ENCODE measurements at regions not wholly inside any gene's neighbourhood (a gene's known extent, or its start where the extent isn't known, plus 50 kb on each side); places are given as distances from the start of the nearest gene placed in this dataset.

DNA sequence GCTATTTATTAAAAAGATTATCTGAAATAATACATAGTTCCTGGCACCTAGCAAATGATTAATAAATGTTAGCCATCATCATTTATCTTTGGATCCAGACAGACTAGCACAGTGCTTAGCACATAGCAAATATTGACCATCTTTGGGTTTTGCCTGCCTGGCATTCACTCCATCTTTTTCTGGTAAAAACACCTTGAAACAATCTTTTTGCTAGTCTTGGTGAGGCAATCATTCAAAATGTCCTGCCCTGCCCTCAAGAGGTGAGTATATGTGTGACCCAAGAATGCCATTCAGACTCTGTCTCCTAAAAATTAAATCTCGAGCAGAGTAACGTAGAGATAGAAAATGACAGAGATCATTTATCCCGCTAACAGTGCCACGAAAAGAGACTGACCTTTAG is 78.3 kb upstream of the ZNF280D start:
- H3K27ac ChIP-seq (replicated peaks in 1 of 4): peak overlapping the region in 1 of 4 donors; percentile 33
- H3K4me1 ChIP-seq: peaks cover 0 to 7% (median 3%) of the 10 kb centered on the region in 4 donors
- H3K36me3 ChIP-seq: no peaks in the 10 kb centered on the region
- TF ChIP-seq EP300 (IDR thresholded peaks at IDR 0.05) (no peak), POLR2AphosphoS5 (IDR thresholded peaks at IDR 0.05) (no peak), POLR2A (IDR thresholded peaks at IDR 0.05; ENCODE audit: low read depth) (no peak)
- TF ChIP-seq, protein P1, sequence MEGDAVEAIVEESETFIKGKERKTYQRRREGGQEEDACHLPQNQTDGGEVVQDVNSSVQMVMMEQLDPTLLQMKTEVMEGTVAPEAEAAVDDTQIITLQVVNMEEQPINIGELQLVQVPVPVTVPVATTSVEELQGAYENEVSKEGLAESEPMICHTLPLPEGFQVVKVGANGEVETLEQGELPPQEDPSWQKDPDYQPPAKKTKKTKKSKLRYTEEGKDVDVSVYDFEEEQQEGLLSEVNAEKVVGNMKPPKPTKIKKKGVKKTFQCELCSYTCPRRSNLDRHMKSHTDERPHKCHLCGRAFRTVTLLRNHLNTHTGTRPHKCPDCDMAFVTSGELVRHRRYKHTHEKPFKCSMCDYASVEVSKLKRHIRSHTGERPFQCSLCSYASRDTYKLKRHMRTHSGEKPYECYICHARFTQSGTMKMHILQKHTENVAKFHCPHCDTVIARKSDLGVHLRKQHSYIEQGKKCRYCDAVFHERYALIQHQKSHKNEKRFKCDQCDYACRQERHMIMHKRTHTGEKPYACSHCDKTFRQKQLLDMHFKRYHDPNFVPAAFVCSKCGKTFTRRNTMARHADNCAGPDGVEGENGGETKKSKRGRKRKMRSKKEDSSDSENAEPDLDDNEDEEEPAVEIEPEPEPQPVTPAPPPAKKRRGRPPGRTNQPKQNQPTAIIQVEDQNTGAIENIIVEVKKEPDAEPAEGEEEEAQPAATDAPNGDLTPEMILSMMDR (IDR thresholded peaks at IDR 0.05): no peak
- intact Hi-C loops (cut with DNase I): no loop called here
- 85% methylated on average over 4 of the region's 4 CpGs for WGBS
- no peak overlapping the region for H3K4me3 ChIP-seq
- DNase-seq (ENCODE audit: extremely low spot score): no peak
- H3K9me3 ChIP-seq: peaks cover 0 to 16% (median 10%) of the 10 kb centered on the region in 4 donors
- H3K27me3 ChIP-seq: no peaks in the 10 kb centered on the region

DNA sequence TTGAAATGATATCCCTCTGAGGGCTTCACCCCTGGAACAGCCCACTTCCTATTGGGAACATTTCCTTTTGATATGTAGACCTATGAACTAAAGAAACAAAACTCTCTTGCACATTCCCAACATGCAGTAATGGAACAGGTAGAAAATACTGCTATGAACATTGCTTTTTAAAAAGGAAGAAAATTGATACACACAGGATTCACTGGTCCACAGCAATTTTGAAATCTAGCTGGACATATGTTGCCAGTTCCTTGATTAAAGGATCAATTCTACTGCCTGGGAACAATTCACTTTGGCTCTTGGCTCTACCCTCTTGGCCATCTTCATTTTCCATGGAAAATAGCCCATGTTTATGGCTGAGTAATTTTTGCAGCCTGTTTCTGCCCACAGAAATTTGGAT is 74.9 kb upstream of the ZNF280D start:
- no peak for DNase-seq (ENCODE audit: extremely low spot score)
- Histone ChIP-seq H3K27me3 (no peaks in the 10 kb centered on the region), H3K36me3 (no peaks in the 10 kb centered on the region), H3K9me3 (peaks cover 0 to 16% (median 10%) of the 10 kb centered on the region in 4 donors), H3K27ac (replicated peaks in 1 of 4) (no peak overlapping the region), H3K4me3 (no peak overlapping the region), H3K4me1 (peaks cover 6 to 14% (median 9%) of the 10 kb centered on the region in 4 donors)
- TF ChIP-seq POLR2A (IDR thresholded peaks at IDR 0.05; ENCODE audit: low read depth) (no peak), POLR2AphosphoS5 (IDR thresholded peaks at IDR 0.05) (no peak), EP300 (IDR thresholded peaks at IDR 0.05) (no peak)
- TF ChIP-seq, protein P1 (IDR thresholded peaks at IDR 0.05): no peak
- intact Hi-C loops (cut with DNase I): loop anchor here (10.0 kb wide), 1 partner anchor 313 kb away; no protein-coding TSS in a partner anchor

DNA sequence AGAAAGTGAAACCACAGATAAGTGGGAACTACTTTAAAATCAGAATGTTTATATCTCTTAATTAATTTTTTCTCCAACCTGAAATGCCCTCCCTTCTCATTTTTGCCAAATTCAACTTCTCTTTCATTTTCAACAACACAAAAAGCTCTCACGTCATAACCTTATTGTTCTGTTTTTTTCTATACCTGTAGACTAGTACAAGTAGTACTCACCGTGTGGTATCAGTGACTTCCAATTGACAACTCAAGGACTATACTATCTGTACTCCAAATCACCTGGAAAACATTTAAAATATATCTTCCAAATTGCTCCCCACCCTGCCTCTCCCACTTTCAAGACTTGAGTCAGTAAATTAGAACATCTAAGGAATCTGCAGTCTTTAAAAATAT is 72.8 kb upstream of the ZNF280D start:
- intact Hi-C loops (cut with DNase I): loop anchor here (10.0 kb wide), 1 partner anchor 311 kb away; no protein-coding TSS in a partner anchor
- H3K4me3 ChIP-seq: peak overlapping the region; percentile 5 to 26 (median 21)

DNA sequence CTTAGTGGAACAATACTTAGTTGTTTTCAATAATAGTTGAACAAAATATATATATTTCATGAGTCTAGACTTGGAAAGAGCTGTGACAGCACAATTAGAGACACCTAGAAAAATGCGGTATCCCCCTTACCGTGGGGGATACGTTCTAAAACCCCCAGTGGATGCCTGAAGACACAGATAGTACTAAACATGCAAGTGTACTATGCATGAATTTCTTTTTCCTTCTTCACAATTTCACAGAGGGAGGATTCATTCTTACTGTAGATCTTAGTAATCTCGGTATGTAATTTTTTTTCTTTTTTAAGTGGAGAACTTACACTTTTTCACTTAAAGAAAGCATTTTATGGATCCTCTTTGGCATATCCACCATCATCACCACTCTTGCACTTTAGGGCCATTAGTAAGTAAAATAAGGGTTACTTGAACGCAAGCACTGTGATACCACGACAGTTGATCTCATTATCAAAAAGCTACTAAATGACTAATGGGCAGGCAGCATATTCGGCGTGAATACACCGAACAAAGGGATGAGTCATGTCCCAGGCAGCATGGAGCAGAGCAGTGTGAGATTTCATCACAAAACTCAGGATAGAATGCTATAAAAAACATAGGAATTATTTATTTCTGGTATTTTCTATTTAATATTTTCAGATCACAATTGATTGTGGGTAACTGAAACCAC is 72.3 kb upstream of the ZNF280D start:
- 60% methylated on average over 9 of the region's 9 CpGs for WGBS
- peak overlapping the region; percentile 5 to 26 (median 21) for H3K4me3 ChIP-seq
- peak overlapping the region in 1 of 4 donors; percentile 13 for H3K27ac ChIP-seq (replicated peaks in 1 of 4)
- no peaks in the 10 kb centered on the region for H3K27me3 ChIP-seq
- DNase-seq (ENCODE audit: extremely low spot score): no peak
- no peaks in the 10 kb centered on the region for H3K36me3 ChIP-seq
- peaks cover 0 to 16% (median 10%) of the 10 kb centered on the region in 4 donors for H3K9me3 ChIP-seq
- TF ChIP-seq, protein P1 (IDR thresholded peaks at IDR 0.05): no peak
- peak; percentile 24 to 32 for TF ChIP-seq POLR2AphosphoS5 (IDR thresholded peaks at IDR 0.05)
- no peak for TF ChIP-seq POLR2A (IDR thresholded peaks at IDR 0.05; ENCODE audit: low read depth)
- H3K4me1 ChIP-seq: peaks cover 0 to 12% (median 6%) of the 10 kb centered on the region in 4 donors
- intact Hi-C loops (cut with DNase I): loop anchor here (10.0 kb wide), 1 partner anchor 311 kb away; no protein-coding TSS in a partner anchor

More for the DNA sequence above, 72.8 kb upstream of the ZNF280D start:
- no peak for DNase-seq (ENCODE audit: extremely low spot score)
- Histone ChIP-seq H3K9me3 (peaks cover 0 to 16% (median 10%) of the 10 kb centered on the region in 4 donors), H3K4me1 (peaks cover 0 to 12% (median 6%) of the 10 kb centered on the region in 4 donors), H3K27ac (replicated peaks in 1 of 4) (peak overlapping the region in 1 of 4 donors; percentile 13), H3K36me3 (no peaks in the 10 kb centered on the region), H3K27me3 (no peaks in the 10 kb centered on the region)
- no peak for TF ChIP-seq POLR2A (IDR thresholded peaks at IDR 0.05; ENCODE audit: low read depth)
- TF ChIP-seq EP300 (IDR thresholded peaks at IDR 0.05): no peak
- TF ChIP-seq, protein P1 (IDR thresholded peaks at IDR 0.05): no peak
- TF ChIP-seq POLR2AphosphoS5 (IDR thresholded peaks at IDR 0.05): no peak
- 79% methylated on average over 2 of the region's 2 CpGs for WGBS

Measured in esophagus muscularis mucosa (tissue), 4 donors.